Activated T-cell treated with anti-CD3 and anti-CD28 coated beads for 48 hours (primary cell): ENCODE measurements at regions not wholly inside any gene's neighbourhood (a gene's known extent, or its start where the extent isn't known, plus 50 kb on each side); places are given as distances from the start of the nearest gene placed in this dataset.

Experiments
- DNase-seq: peaks from one replicate; pipeline ENCODE4 v3.0.0-alpha.2; 2020; ENCODE audit warnings: low read depth

- DNase-seq, result no peak
These were observed 124.4 kb downstream of the FBXO15 start for GRCh38 chr18:74023220-74023619.

GRCh38 chr18:74019864-74020263 lies 127.8 kb downstream of the FBXO15 start:
- DNase-seq, result no peak

GRCh38 chr18:74013955-74014354 lies 133.7 kb downstream of the FBXO15 start:
- no peak for DNase-seq

- no peak for DNase-seq
These were observed 134.5 kb downstream of the FBXO15 start for GRCh38 chr18:74012954-74013630.

- DNase-seq, result no peak
These were observed 141.5 kb downstream of the FBXO15 start for GRCh38 chr18:74006143-74006542.

GRCh38 chr18:74005320-74006109 lies 142.1 kb downstream of the FBXO15 start:
- no peak for DNase-seq

- DNase-seq, result no peak
These were observed 155.2 kb downstream of the FBXO15 start for GRCh38 chr18:73992242-73993022.

GRCh38 chr18:73991570-73991969 lies 156.1 kb downstream of the FBXO15 start:
- DNase-seq, result no peak

- no peak for DNase-seq
These were observed 157.4 kb downstream of the FBXO15 start for GRCh38 chr18:73990258-73990657.

- no peak for DNase-seq
These were observed 160.2 kb downstream of the FBXO15 start for GRCh38 chr18:73987247-73987980.

GRCh38 chr18:73986711-73987110 lies 160.9 kb downstream of the FBXO15 start:
- DNase-seq, result no peak

- no peak for DNase-seq
These were observed 161.6 kb downstream of the FBXO15 start for GRCh38 chr18:73985855-73986625.

GRCh38 chr18:73983970-73984369 lies 163.7 kb downstream of the FBXO15 start:
- DNase-seq, result no peak

- no peak for DNase-seq
These were observed 164.1 kb downstream of the FBXO15 start for GRCh38 chr18:73983496-73983895.

GRCh38 chr18:73981796-73982195 lies 165.8 kb downstream of the FBXO15 start:
- DNase-seq, result no peak

- DNase-seq, result no peak
These were observed 167.2 kb downstream of the FBXO15 start for GRCh38 chr18:73980289-73980979.

- DNase-seq, result no peak
These were observed 167.9 kb downstream of the FBXO15 start for GRCh38 chr18:73979742-73980141.

- DNase-seq, result no peak
These were observed 171.2 kb downstream of the FBXO15 start for GRCh38 chr18:73976433-73976832.

GRCh38 chr18:73975266-73975665 lies 172.4 kb downstream of the FBXO15 start:
- DNase-seq, result peak; percentile 6

GRCh38 chr18:73973972-73974371 lies 173.7 kb downstream of the FBXO15 start:
- DNase-seq, result no peak

GRCh38 chr18:73966954-73967353 lies 180.7 kb downstream of the FBXO15 start:
- DNase-seq, result no peak
